OCI-LY1 (cell line): ENCODE measurements at regions not wholly inside any gene's neighbourhood (a gene's known extent, or its start where the extent isn't known, plus 50 kb on each side); places are given as distances from the start of the nearest gene placed in this dataset.

Experiments
- H2AFZ ChIP-seq: fragments of 200-600 bp; sonication (generic), shearing (Covaris generic); 2 replicates; pipeline ENCODE4 v1.6.0; 2014; ENCODE audit warnings: antibody characterized with exemption, mild to moderate bottlenecking, low read length
- H3F3A ChIP-seq: fragments of 200-600 bp; sonication (generic), shearing (Covaris generic); 2 replicates; pipeline ENCODE4 v1.6.0; 2014; ENCODE audit warnings: mild to moderate bottlenecking, antibody characterized with exemption, low read length, moderate library complexity; ENCODE audit not compliant: insufficient read depth
- H3K27ac ChIP-seq: fragments of 200-600 bp; sonication (generic); 2 replicates; pipeline ENCODE4 v1.5.1; 2014; ENCODE audit warnings: low read length, mixed run types, mild to moderate bottlenecking, low read depth; ENCODE audit not compliant: poor library complexity, severe bottlenecking
- H3K27me3 ChIP-seq: fragments of 200-600 bp; sonication (generic); 2 replicates; pipeline ENCODE4 v1.6.0; 2014; ENCODE audit warnings: antibody characterized with exemption, mild to moderate bottlenecking, low read length, moderate library complexity; ENCODE audit not compliant: insufficient read depth
- H3K36me3 ChIP-seq: fragments of 200-600 bp; sonication (generic); 2 replicates; pipeline ENCODE4 v1.6.1; 2014; ENCODE audit warnings: mild to moderate bottlenecking, antibody characterized with exemption, low read length, moderate library complexity, mixed read lengths; ENCODE audit not compliant: insufficient read depth
- H3K4me1 ChIP-seq: fragments of 200-600 bp; sonication (generic); 2 replicates; pipeline ENCODE4 v1.5.1; 2014; ENCODE audit warnings: mild to moderate bottlenecking, low read length, moderate library complexity; ENCODE audit not compliant: insufficient read depth, severe bottlenecking
- H3K4me2 ChIP-seq: fragments of 200-600 bp; sonication (generic), shearing (Covaris generic); 2 replicates; pipeline ENCODE4 v1.6.1; 2014; ENCODE audit warnings: low read length
- H3K4me3 ChIP-seq: fragments of 200-600 bp; sonication (generic); 2 replicates; pipeline ENCODE4 v1.5.1; 2014; ENCODE audit warnings: low read length, low read depth, mild to moderate bottlenecking, mixed read lengths; ENCODE audit not compliant: poor library complexity, severe bottlenecking
- H3K79me2 ChIP-seq: fragments of 200-600 bp; shearing (Covaris generic); 2 replicates; pipeline ENCODE4 v1.6.1; 2016; ENCODE audit warnings: mixed run types, low read length, mixed read lengths; ENCODE audit not compliant: insufficient read depth
- H3K9ac ChIP-seq: fragments of 200-600 bp; sonication (generic), shearing (Covaris generic); 2 replicates; pipeline ENCODE4 v1.6.1; 2014; ENCODE audit warnings: mild to moderate bottlenecking, low read length, mixed read lengths
- H3K9me2 ChIP-seq: fragments of 200-600 bp; sonication (generic), shearing (Covaris generic); 2 replicates; pipeline ENCODE4 v1.6.1; 2014; ENCODE audit warnings: low read depth, mild to moderate bottlenecking, low read length, mixed read lengths
- H3K9me3 ChIP-seq: fragments of 200-600 bp; shearing (Covaris generic); 2 replicates; pipeline ENCODE4 v1.6.1; 2014; ENCODE audit warnings: low read length, mixed read lengths
- H4K20me1 ChIP-seq: fragments of 200-600 bp; sonication (generic), shearing (Covaris generic); 2 replicates; pipeline ENCODE4 v1.6.0; 2016; ENCODE audit warnings: mild to moderate bottlenecking, low read length; ENCODE audit not compliant: insufficient read depth
- EZH2 ChIP-seq: fragments of 200-600 bp; sonication (generic), shearing (Covaris generic); IDR thresholded peaks from 2 replicates; pipeline ENCODE4 v1.8.0; 2017; ENCODE audit warnings: borderline replicate concordance, mixed run types, mild to moderate bottlenecking, antibody characterized with exemption, low read length, moderate library complexity, mixed read lengths
- TF ChIP-seq, protein P1 (sequence below): fragments of 200-600 bp; sonication (generic), shearing (Covaris generic); IDR thresholded peaks from 2 replicates; pipeline ENCODE4 v1.5.1; 2017; ENCODE audit warnings: mild to moderate bottlenecking, antibody characterized with exemption, low read length, moderate library complexity, mixed read lengths

DNA sequence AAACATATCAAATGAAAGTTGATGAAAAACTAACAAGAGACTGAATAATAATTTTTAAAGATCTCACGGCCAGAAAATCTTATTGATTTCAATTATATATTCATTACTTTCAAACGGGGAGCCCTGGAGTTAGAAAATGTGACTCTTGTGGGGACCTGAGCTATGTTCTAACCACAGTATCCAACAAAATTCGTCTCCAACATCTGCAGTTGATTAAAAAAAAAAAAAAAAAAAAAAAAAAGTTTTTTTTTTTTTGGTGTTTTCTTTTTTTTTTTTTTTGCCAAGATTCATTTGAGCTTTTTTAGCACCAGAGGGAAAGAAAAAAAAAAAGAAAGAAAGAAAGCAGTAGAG is 144.3 kb upstream of the PIK3R1 start:
- no peaks in the 10 kb centered on the region for H3K27me3 ChIP-seq
- no peak overlapping the region for H3K4me3 ChIP-seq
- no peaks in the 10 kb centered on the region for H3K4me1 ChIP-seq
- TF ChIP-seq, protein P1, sequence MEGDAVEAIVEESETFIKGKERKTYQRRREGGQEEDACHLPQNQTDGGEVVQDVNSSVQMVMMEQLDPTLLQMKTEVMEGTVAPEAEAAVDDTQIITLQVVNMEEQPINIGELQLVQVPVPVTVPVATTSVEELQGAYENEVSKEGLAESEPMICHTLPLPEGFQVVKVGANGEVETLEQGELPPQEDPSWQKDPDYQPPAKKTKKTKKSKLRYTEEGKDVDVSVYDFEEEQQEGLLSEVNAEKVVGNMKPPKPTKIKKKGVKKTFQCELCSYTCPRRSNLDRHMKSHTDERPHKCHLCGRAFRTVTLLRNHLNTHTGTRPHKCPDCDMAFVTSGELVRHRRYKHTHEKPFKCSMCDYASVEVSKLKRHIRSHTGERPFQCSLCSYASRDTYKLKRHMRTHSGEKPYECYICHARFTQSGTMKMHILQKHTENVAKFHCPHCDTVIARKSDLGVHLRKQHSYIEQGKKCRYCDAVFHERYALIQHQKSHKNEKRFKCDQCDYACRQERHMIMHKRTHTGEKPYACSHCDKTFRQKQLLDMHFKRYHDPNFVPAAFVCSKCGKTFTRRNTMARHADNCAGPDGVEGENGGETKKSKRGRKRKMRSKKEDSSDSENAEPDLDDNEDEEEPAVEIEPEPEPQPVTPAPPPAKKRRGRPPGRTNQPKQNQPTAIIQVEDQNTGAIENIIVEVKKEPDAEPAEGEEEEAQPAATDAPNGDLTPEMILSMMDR, result no peak
- no peak for TF ChIP-seq EZH2
- no peaks in the 10 kb centered on the region for H3K36me3 ChIP-seq
- no peak overlapping the region for H3K9ac ChIP-seq
- no peaks in the 10 kb centered on the region for H3K9me3 ChIP-seq
- H3K79me2 ChIP-seq, result no peaks in the 10 kb centered on the region
- H3K4me2 ChIP-seq, result no peak overlapping the region
- H4K20me1 ChIP-seq, result no peaks in the 10 kb centered on the region
- H3F3A ChIP-seq, result no peaks in the 10 kb centered on the region
- no peak overlapping the region for H3K27ac ChIP-seq
- no peaks in the 10 kb centered on the region for H3K9me2 ChIP-seq
- no peak overlapping the region for H2AFZ ChIP-seq

DNA sequence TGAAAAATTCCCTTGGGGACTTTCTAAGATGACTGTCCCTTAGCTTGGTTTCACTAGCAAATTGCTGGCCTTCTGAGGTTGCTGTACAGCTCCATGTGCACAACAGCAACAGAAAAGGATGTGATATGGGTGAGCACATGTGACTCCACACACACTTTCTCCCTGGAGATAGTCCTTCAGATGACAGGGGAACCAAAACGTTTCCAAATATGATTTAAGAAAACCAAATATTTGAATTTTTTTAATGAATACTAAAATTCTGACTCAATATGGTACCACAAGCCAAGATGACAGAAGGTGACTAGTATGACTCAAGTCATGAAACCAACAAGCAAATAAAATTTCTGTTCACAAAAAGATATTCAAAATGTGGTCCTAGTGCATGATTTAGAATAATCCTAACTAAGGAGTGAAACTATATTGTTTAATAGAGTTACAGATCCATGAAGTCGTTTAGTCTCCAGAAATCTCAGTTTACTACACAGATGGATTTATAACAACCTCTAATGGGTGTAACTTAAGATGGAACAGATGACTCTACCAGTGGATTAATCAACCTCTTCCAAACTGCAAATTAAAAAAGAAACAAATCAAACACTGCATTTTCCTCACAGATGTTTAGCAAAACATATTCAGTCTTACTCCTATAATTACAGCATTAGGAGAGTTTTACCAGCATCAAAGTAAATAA is 144.8 kb upstream of the PIK3R1 start:
- no peaks in the 10 kb centered on the region for H3K27me3 ChIP-seq
- H3K4me1 ChIP-seq, result no peaks in the 10 kb centered on the region
- TF ChIP-seq EZH2, result no peak
- TF ChIP-seq, protein P1, result no peak
- no peak overlapping the region for H2AFZ ChIP-seq
- H3K79me2 ChIP-seq, result no peaks in the 10 kb centered on the region
- no peaks in the 10 kb centered on the region for H4K20me1 ChIP-seq
- no peaks in the 10 kb centered on the region for H3F3A ChIP-seq
- no peak overlapping the region for H3K27ac ChIP-seq
- no peaks in the 10 kb centered on the region for H3K9me2 ChIP-seq
- H3K4me3 ChIP-seq, result no peak overlapping the region
- no peaks in the 10 kb centered on the region for H3K9me3 ChIP-seq
- H3K4me2 ChIP-seq, result no peak overlapping the region
- H3K9ac ChIP-seq, result no peak overlapping the region
- no peaks in the 10 kb centered on the region for H3K36me3 ChIP-seq

DNA sequence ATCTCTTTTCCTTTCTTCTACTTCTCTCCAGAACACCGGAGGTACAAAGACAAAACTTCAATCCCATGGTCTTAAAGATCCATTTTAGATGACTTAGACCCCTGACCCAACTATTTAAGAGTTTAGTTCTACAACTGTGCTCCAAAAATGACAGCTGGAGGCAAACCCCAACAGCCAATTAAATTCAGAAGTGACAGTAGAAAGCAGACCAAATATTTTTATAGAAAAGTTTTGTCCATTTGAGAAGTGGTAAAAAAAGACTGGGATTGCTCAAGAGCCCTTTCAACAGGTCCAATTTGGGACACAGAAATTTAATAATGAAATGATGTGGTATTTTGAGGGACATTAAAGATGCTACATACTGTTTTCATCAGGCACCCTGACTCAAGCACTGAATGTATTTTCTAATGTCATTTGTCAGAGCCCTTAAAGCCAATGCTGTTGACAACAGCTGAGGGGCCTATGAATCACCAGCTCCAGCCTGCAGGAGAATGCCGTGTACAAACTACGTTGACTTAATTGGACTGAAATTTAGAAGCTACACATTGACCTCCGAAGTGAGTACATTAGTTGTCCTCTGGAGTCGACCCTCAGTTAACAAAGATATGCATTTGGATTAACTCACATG is 147.5 kb upstream of the PIK3R1 start:
- H3K27ac ChIP-seq, result no peak overlapping the region
- no peaks in the 10 kb centered on the region for H3K79me2 ChIP-seq
- H3K4me3 ChIP-seq, result no peak overlapping the region
- no peak for TF ChIP-seq EZH2
- TF ChIP-seq, protein P1, result no peak
- H3K9ac ChIP-seq, result no peak overlapping the region
- H3F3A ChIP-seq, result no peaks in the 10 kb centered on the region
- no peaks in the 10 kb centered on the region for H3K27me3 ChIP-seq
- H3K9me3 ChIP-seq, result no peaks in the 10 kb centered on the region
- H3K4me2 ChIP-seq, result no peak overlapping the region
- no peaks in the 10 kb centered on the region for H3K9me2 ChIP-seq
- H3K4me1 ChIP-seq, result no peaks in the 10 kb centered on the region
- H4K20me1 ChIP-seq, result no peaks in the 10 kb centered on the region
- no peak overlapping the region for H2AFZ ChIP-seq
- no peaks in the 10 kb centered on the region for H3K36me3 ChIP-seq
